ENCODE measurements at regions not wholly inside any gene's neighbourhood (a gene's known extent, or its start where the extent isn't known, plus 50 kb on each side); places are given as distances from the start of the nearest gene placed in this dataset.
A peak's percentile ranks its signal among the peaks of the same experiment; 100 is the strongest.

DNA sequence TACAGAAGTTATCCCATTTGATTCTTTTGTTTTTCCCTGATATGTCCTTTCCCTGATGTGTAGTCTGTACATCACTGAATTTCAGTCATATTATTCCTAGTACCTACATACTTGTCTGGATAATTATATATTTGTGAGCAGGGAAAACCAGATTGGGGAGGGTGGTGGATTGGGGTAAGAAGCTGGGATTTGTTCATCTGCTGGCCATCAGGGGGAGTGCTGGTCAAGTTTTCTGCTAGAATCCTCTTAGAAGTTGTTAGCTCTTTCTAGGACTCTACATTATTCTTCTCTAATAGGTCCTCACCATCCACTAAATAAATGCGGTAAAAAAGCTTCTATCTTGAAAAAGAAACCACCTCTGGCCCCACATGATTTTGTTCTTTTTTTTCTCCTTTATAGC lies 232.7 kb upstream of the TAC1 start:
- Histone ChIP-seq H2AK5ac (ENCODE audit: low read depth, low read length) (no peak overlapping the region), H3K27me3 (replicated peaks in 1 of 4; ENCODE audit: control insufficient read depth in 3 of 4, extremely low read depth in 1 of 4, insufficient read depth in 3 of 4, low read length in 3 of 4) (no peaks in the 10 kb centered on the region), H4K5ac (ENCODE audit: insufficient read length, low read depth, low read length) (no peak overlapping the region), H3K4me2 (ENCODE audit: insufficient read depth in 1 of 2, low read depth in 2 of 2, low read length in 2 of 2) (no peak overlapping the region), H3K23ac (ENCODE audit: insufficient read length) (no peak overlapping the region), H2BK20ac (ENCODE audit: low read length) (no peak overlapping the region), H4K8ac (ENCODE audit: extremely low read depth, insufficient read depth, low read length) (no peak overlapping the region), H3K9ac (replicated peaks in 1 of 4; ENCODE audit: extremely low read depth in 1 of 4, low read depth in 3 of 4, low read length in 3 of 4) (no peak overlapping the region), H3K56ac (replicated peaks; ENCODE audit: insufficient read length, low read depth, low read length) (no peak overlapping the region), H2BK5ac (ENCODE audit: low read depth, low read length) (no peak overlapping the region), H3K79me2 (ENCODE audit: control insufficient read depth in 1 of 2, insufficient read depth in 2 of 2, low read length in 2 of 2) (no peaks in the 10 kb centered on the region), H2BK12ac (ENCODE audit: low read depth, low read length) (no peak overlapping the region), H3K4ac (replicated peaks; ENCODE audit: insufficient read length, low read depth, low read length) (no peak overlapping the region), H3K27ac (ENCODE audit: low read depth, low read length) (no peak overlapping the region), H4K91ac (replicated peaks; ENCODE audit: insufficient read length, low read length) (no peak overlapping the region), H3K4me1 (replicated peaks in 1 of 4; ENCODE audit: control insufficient read depth in 3 of 4, insufficient read depth in 4 of 4, low read length in 3 of 4) (no peaks in the 10 kb centered on the region), H3K36me3 (ENCODE audit: control insufficient read depth in 2 of 4, insufficient read depth in 4 of 4, low read length in 3 of 4) (no peaks in the 10 kb centered on the region), H3K9me3 (ENCODE audit: insufficient read depth in 2 of 2, low read depth in 1 of 2, low read length in 1 of 2) (no peaks in the 10 kb centered on the region), H3K14ac (ENCODE audit: insufficient read length) (no peak overlapping the region), H4K20me1 (replicated peaks in 1 of 2; ENCODE audit: control insufficient read depth in 1 of 2, insufficient read depth in 2 of 2, low read length in 2 of 2) (no peaks in the 10 kb centered on the region), H3K4me3 (ENCODE audit: extremely low read depth in 1 of 4, insufficient read depth in 2 of 4, low read depth in 3 of 4, low read length in 4 of 4) (no peak overlapping the region), H3K79me1 (ENCODE audit: low read depth, low read length) (no peaks in the 10 kb centered on the region), H2BK120ac (replicated peaks; ENCODE audit: low read depth, low read length) (no peak overlapping the region), H2AFZ (ENCODE audit: low read length) (no peak overlapping the region), H2BK15ac (ENCODE audit: low read length) (no peak overlapping the region), H3K18ac (ENCODE audit: extremely low read depth, low read length) (no peak overlapping the region), H3K23me2 (ENCODE audit: low read depth, low read length) (no peaks in the 10 kb centered on the region)
- DNase-seq (ENCODE audit: low read depth in 1 of 2, low spot score in 2 of 2) (peak; percentile 27 to 54), FAIRE-seq (peak; percentile 82)
- 61% methylated on average over 1 of the region's 1 CpG; no CpG with 5 or more reads in 1 of the 2 experiments for WGBS, 2 experiments (ENCODE audit: extremely low coverage in 1 of 2, insufficient coverage in 1 of 2, insufficient read length in 1 of 2, insufficient replicate concordance in 2 of 2, low coverage in 1 of 2, low lambda C conversion rate in 2 of 2, missing lambda C conversion rate in 1 of 2)
- TF ChIP-seq RAD21 (IDR thresholded peaks at IDR 0.05 in 1 of 2, conservative IDR thresholded peaks at IDR 0.05 in 1 of 2; ENCODE audit: low read depth in 2 of 2, low read length in 2 of 2) = peak; percentile 74 to 81
- no peak for TF ChIP-seq SIRT6 (IDR thresholded peaks at IDR 0.05; ENCODE audit: low read length)
- no peak for TF ChIP-seq POU5F1 (IDR thresholded peaks at IDR 0.05; ENCODE audit: low read depth, low read length)
- no peak for TF ChIP-seq TAF1 (IDR thresholded peaks at IDR 0.05; ENCODE audit: low read depth, low read length)
- peak; percentile 46 to 67 (median 61) for TF ChIP-seq CTCF (IDR thresholded peaks at IDR 0.05; ENCODE audit: control extremely low read depth in 1 of 3, insufficient read depth in 1 of 3, low read depth in 1 of 3, low read length in 3 of 3)
- ChIA-PET POLR2A (ENCODE audit: partially characterized antibody) (interaction anchor here (0.9 kb wide), 1 partner anchor 233 kb away, joined by 3 read pairs; the partner anchor contains the start of gene TAC1), CTCF (ENCODE audit: partially characterized antibody) (interaction anchor here (0.6 to 2.0 kb wide), 28 partner anchors 9 to 675 kb away, joined by 3 to 18 read pairs (median 3); partner anchors contain the start of gene SDHAF3)
